ENCODE measurements at regions not wholly inside any gene's neighbourhood (a gene's known extent, or its start where the extent isn't known, plus 50 kb on each side); places are given as distances from the start of the nearest gene placed in this dataset.
A peak's percentile ranks its signal among the peaks of the same experiment; 100 is the strongest.

DNA sequence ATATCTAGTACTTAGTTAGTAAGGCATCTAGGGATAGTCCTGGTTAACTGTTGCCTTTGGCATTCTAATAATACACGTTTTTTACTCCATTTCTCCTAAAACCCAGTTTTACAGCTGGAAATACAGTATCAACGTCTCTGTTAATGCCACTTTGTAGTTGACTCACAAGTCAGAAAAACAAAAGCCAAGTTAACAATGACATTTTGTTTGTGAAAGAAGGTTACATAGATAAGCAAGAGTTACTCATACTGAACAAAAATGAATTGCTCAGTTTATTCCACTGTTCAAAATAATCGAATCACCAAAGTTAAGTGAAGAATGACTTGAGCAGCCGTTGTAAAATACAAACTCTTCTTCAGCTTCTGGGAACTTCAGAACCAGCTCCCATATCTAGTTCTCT, 540.3 kb downstream of the ETS1 start:
- FAIRE-seq (no peak), DNase-seq (ENCODE audit: insufficient read length, low spot score) (no peak)
- TF ChIP-seq TAF1 (IDR thresholded peaks at IDR 0.05; ENCODE audit: low read depth, low read length) (no peak), PAX5 (IDR thresholded peaks at IDR 0.05; ENCODE audit: insufficient read depth, low read length, severe bottlenecking) (no peak), SPI1 (IDR thresholded peaks at IDR 0.05; ENCODE audit: low read depth, low read length) (no peak), POLR2AphosphoS5 (IDR thresholded peaks at IDR 0.05; ENCODE audit: low read depth, low read length) (no peak), POU2F2 (IDR thresholded peaks at IDR 0.05; ENCODE audit: low read depth, low read length) (no peak), POLR2A (IDR thresholded peaks at IDR 0.05; ENCODE audit: low read depth, low read length) (no peak)

DNA sequence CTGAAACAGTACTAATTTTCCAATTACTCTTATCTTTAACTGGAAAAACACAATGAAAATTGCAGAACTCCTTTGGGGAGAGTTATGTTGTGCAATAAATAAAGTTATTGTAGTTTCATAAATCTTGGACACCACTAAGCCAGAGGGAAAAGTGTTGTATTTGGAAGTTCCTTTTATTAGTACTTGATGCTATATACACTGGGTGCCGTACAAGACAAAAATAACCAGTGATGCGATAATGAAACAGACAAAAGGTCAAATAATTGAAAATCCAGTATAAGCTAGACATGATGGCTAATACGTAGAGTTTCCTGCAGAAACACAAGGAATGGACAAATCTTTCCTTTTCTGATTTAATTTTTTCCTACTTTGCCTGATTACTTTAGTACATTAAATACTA, 541.1 kb downstream of the ETS1 start:
- no peak for FAIRE-seq
- no peak for DNase-seq (ENCODE audit: insufficient read length, low spot score)
- TF ChIP-seq TAF1 (IDR thresholded peaks at IDR 0.05; ENCODE audit: low read depth, low read length) (no peak), POU2F2 (IDR thresholded peaks at IDR 0.05; ENCODE audit: low read depth, low read length) (no peak), PAX5 (IDR thresholded peaks at IDR 0.05; ENCODE audit: insufficient read depth, low read length, severe bottlenecking) (no peak), POLR2AphosphoS5 (IDR thresholded peaks at IDR 0.05; ENCODE audit: low read depth, low read length) (no peak), POLR2A (IDR thresholded peaks at IDR 0.05; ENCODE audit: low read depth, low read length) (no peak)

DNA sequence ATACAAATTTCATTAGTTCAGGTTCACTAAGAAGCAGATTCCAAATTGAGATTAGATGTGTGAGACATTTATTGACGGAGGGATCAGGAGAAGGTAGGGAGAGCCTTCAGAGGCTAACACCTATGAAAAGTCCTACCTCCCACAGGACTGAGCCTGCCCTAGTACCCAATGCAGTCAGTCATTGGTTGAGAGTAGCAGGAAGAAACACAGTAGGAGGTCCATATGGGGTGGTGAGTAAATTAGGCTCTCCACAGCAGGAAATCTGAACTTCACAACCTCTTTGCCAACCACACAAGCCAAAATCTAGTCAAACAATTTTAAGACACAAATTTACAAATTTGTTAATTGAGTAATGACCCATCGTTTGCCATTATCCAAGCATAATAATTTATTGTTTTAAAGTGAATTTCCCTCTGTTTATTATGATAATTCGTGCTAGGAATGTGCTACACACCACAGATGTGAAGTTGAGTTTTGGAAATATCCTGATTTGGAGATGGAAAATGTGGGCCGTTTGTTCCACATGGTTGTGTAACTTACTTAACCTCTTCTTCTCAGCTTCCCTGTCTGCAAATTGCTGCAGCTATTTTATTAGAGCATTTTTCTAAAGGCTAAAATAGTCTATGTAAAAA, 542.1 kb downstream of the ETS1 start:
- FAIRE-seq (no peak), DNase-seq (ENCODE audit: insufficient read length, low spot score) (no peak)

DNA sequence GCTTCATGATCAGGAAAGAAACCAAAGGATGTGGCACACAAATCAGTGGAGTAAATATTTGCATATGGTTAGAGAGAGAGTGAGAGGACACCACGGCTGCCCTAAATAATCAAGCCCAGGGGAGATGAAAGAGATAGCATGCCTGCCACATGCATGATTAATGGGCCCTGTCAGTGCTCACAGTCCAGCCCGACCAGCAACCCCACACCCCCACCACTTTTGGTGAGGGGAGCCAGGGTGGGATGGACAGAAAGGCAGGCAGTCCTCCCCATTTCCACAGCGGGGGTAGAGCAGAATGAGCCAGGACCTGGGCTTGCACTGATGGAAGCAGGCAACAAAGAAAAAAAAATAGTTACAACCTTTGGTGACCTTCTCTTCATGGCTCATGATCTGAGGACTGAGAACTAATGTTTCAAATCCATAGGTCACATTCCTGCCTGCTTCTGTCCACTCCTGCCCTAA, 545.0 kb downstream of the ETS1 start:
- DNase-seq (ENCODE audit: insufficient read length, low spot score) (no peak), FAIRE-seq (no peak)
- TF ChIP-seq POLR2AphosphoS5 (IDR thresholded peaks at IDR 0.05; ENCODE audit: low read depth, low read length) (no peak), TAF1 (IDR thresholded peaks at IDR 0.05; ENCODE audit: low read depth, low read length) (no peak), POLR2A (IDR thresholded peaks at IDR 0.05; ENCODE audit: low read depth, low read length) (no peak), POU2F2 (IDR thresholded peaks at IDR 0.05; ENCODE audit: low read depth, low read length) (no peak), SPI1 (IDR thresholded peaks at IDR 0.05; ENCODE audit: low read depth, low read length) (no peak), PAX5 (IDR thresholded peaks at IDR 0.05; ENCODE audit: insufficient read depth, low read length, severe bottlenecking) (no peak)

More for the DNA sequence above, 542.1 kb downstream of the ETS1 start:
- TF ChIP-seq POU2F2 (IDR thresholded peaks at IDR 0.05; ENCODE audit: low read depth, low read length) (no peak), TAF1 (IDR thresholded peaks at IDR 0.05; ENCODE audit: low read depth, low read length) (no peak), POLR2A (IDR thresholded peaks at IDR 0.05; ENCODE audit: low read depth, low read length) (no peak), SPI1 (IDR thresholded peaks at IDR 0.05; ENCODE audit: low read depth, low read length) (no peak), PAX5 (IDR thresholded peaks at IDR 0.05; ENCODE audit: insufficient read depth, low read length, severe bottlenecking) (no peak), POLR2AphosphoS5 (IDR thresholded peaks at IDR 0.05; ENCODE audit: low read depth, low read length) (no peak)

DNA sequence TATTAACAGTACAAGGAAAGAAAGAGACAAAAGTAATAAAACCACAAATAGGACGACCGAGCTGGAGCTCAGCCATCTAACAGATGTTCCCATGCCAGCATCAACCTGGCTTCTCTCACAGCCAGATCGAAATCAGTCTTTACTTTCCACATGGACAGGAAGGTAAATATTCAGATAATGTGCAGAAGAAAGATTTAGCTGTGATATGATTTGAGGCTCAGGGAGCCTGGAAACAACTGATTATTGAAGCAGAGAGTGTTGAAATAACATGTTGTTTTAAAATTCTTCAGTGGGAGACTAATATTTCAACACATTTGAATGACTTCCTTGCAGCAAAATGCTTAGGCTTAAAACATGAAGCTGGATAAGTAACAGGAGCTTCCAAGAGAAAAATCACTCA, 546.8 kb downstream of the ETS1 start:
- FAIRE-seq: no peak
- TF ChIP-seq POU2F2 (IDR thresholded peaks at IDR 0.05; ENCODE audit: low read depth, low read length): no peak
- no peak for TF ChIP-seq PAX5 (IDR thresholded peaks at IDR 0.05; ENCODE audit: insufficient read depth, low read length, severe bottlenecking)
- TF ChIP-seq POLR2A (IDR thresholded peaks at IDR 0.05; ENCODE audit: low read depth, low read length): no peak
- DNase-seq (ENCODE audit: insufficient read length, low spot score): no peak

GRCh38 chr11:128039140-128040021, 548.0 kb downstream of the ETS1 start:
- DNase-seq (ENCODE audit: insufficient read length, low spot score): no peak
- peak; percentile 88 for FAIRE-seq
- no peak for TF ChIP-seq POU2F2 (IDR thresholded peaks at IDR 0.05; ENCODE audit: low read depth, low read length)
- no peak for TF ChIP-seq POLR2A (IDR thresholded peaks at IDR 0.05; ENCODE audit: low read depth, low read length)
- TF ChIP-seq TAF1 (IDR thresholded peaks at IDR 0.05; ENCODE audit: low read depth, low read length): no peak
- no peak for TF ChIP-seq PAX5 (IDR thresholded peaks at IDR 0.05; ENCODE audit: insufficient read depth, low read length, severe bottlenecking)
- no peak for TF ChIP-seq POLR2AphosphoS5 (IDR thresholded peaks at IDR 0.05; ENCODE audit: low read depth, low read length)
- no peak for TF ChIP-seq SPI1 (IDR thresholded peaks at IDR 0.05; ENCODE audit: low read depth, low read length)

GRCh38 chr11:128036556-128037093, 550.7 kb downstream of the ETS1 start:
- no peak for DNase-seq (ENCODE audit: insufficient read length, low spot score)
- no peak for TF ChIP-seq POLR2A (IDR thresholded peaks at IDR 0.05; ENCODE audit: low read depth, low read length)
- TF ChIP-seq POLR2AphosphoS5 (IDR thresholded peaks at IDR 0.05; ENCODE audit: low read depth, low read length): no peak
- no peak for TF ChIP-seq TAF1 (IDR thresholded peaks at IDR 0.05; ENCODE audit: low read depth, low read length)
- no peak for TF ChIP-seq PAX5 (IDR thresholded peaks at IDR 0.05; ENCODE audit: insufficient read depth, low read length, severe bottlenecking)
- TF ChIP-seq SPI1 (IDR thresholded peaks at IDR 0.05; ENCODE audit: low read depth, low read length): no peak
- no peak for TF ChIP-seq POU2F2 (IDR thresholded peaks at IDR 0.05; ENCODE audit: low read depth, low read length)
- no peak for FAIRE-seq

GRCh38 chr11:128036006-128036405, 551.4 kb downstream of the ETS1 start:
- no peak for FAIRE-seq
- TF ChIP-seq PAX5 (IDR thresholded peaks at IDR 0.05; ENCODE audit: insufficient read depth, low read length, severe bottlenecking) (no peak), POLR2A (IDR thresholded peaks at IDR 0.05; ENCODE audit: low read depth, low read length) (no peak), TAF1 (IDR thresholded peaks at IDR 0.05; ENCODE audit: low read depth, low read length) (no peak), POU2F2 (IDR thresholded peaks at IDR 0.05; ENCODE audit: low read depth, low read length) (no peak), SPI1 (IDR thresholded peaks at IDR 0.05; ENCODE audit: low read depth, low read length) (no peak), POLR2AphosphoS5 (IDR thresholded peaks at IDR 0.05; ENCODE audit: low read depth, low read length) (no peak)
- DNase-seq (ENCODE audit: insufficient read length, low spot score): no peak

DNA sequence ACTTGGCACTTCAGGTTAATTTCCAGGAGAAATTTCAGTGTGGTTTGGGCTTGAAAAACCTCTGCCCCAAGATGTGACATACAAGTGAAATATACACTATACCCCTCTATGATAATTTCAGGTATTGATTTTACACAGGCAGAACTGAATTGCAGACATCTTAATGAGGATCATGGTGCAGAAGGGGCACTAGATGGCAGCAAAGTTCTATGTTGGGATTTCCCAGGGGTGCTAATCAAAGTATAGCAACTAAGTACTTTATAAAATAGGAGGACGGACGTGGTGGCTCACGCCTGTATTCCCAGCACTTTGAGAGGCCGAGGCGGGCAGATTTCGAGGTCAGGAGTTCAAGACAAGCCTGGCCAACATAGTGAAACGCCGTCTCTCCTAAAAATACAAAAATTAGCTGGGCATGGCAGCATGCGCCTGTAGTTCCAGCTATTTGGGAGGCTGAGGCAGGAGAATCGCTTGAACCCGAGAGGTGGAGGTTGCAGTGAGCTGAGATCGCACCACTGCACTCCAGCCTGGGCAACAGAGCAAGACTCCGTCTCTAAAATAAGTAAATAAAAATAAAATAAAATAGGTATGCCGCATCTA, 555.7 kb downstream of the ETS1 start:
- FAIRE-seq: peak; percentile 86

More for the DNA sequence above, 555.7 kb downstream of the ETS1 start:
- DNase-seq (ENCODE audit: insufficient read length, low spot score): peak; percentile 28

Data from GM12891 (cell line).